ENCODE measurements at regions not wholly inside any gene's neighbourhood (a gene's known extent, or its start where the extent isn't known, plus 50 kb on each side); places are given as distances from the start of the nearest gene placed in this dataset.

- Histone ChIP-seq H3K27me3 (no peaks in the 10 kb centered on the region), H3K9me3 (peaks cover 0 to 12% (median 5%) of the 10 kb centered on the region in 3 donors), H3K27ac (no peak overlapping the region), H3K4me1 (no peaks in the 10 kb centered on the region), H3K4me3 (no peak overlapping the region), H3K36me3 (no peaks in the 10 kb centered on the region)
- TF ChIP-seq POLR2A (IDR thresholded peaks at IDR 0.05) (no peak), CTCF (IDR thresholded peaks at IDR 0.05) (no peak)
- intact Hi-C loops (cut with DNase I): no loop called here
- WGBS, 2 donors: 59 to 65% methylated on average over 3 of the region's 3 CpGs
- DNase-seq: no peak
These were observed 1209.4 kb downstream of the ROBO2 start for GRCh38 chr3:78249294-78249693.

- Histone ChIP-seq H3K27ac (no peak overlapping the region), H3K4me1 (no peaks in the 10 kb centered on the region), H3K9me3 (no peaks in the 10 kb centered on the region), H3K4me3 (no peak overlapping the region), H3K27me3 (no peaks in the 10 kb centered on the region), H3K36me3 (no peaks in the 10 kb centered on the region)
- no peak for TF ChIP-seq CTCF (IDR thresholded peaks at IDR 0.05)
- no peak for TF ChIP-seq POLR2A (IDR thresholded peaks at IDR 0.05)
- 90 to 94% methylated on average over 3 of the region's 3 CpGs for WGBS, 2 donors
- intact Hi-C loops (cut with DNase I): no loop called here
- DNase-seq: no peak
These were observed 1214.0 kb downstream of the ROBO2 start for GRCh38 chr3:78253860-78254259.

DNA sequence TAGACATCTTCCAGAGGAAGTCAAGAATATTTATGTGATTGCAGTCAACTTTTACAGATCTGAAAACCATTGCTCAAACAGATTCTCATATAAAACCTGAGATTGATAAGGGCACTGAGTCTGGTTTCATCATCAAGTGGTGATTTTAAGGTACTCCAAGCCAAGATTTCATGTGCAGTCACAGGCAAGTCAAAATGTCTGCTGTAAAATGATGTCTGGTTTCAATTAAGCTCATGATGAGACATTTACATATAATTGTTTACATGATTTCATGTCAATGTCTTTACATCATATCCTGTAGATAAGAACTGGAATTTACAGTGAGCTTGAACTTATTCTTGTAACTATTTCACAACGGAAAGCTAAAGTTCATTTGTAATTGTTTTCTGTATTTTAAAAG is 1215.5 kb downstream of the ROBO2 start:
- Histone ChIP-seq H3K4me1 (no peaks in the 10 kb centered on the region), H3K4me3 (no peak overlapping the region), H3K9me3 (no peaks in the 10 kb centered on the region), H3K27me3 (no peaks in the 10 kb centered on the region), H3K36me3 (no peaks in the 10 kb centered on the region), H3K27ac (no peak overlapping the region)
- no peak for DNase-seq
- intact Hi-C loops (cut with DNase I): no loop called here
- TF ChIP-seq POLR2A (IDR thresholded peaks at IDR 0.05) (no peak), CTCF (IDR thresholded peaks at IDR 0.05) (no peak)
- 29 to 67% methylated on average over 1 of the region's 1 CpG for WGBS, 2 donors

GRCh38 chr3:78256123-78256522 is 1216.2 kb downstream of the ROBO2 start:
- no peaks in the 10 kb centered on the region for H3K27me3 ChIP-seq
- H3K27ac ChIP-seq: no peak overlapping the region
- TF ChIP-seq CTCF (IDR thresholded peaks at IDR 0.05): no peak
- TF ChIP-seq POLR2A (IDR thresholded peaks at IDR 0.05): no peak
- intact Hi-C loops (cut with DNase I): no loop called here
- DNase-seq: no peak
- H3K4me1 ChIP-seq: no peaks in the 10 kb centered on the region
- no peaks in the 10 kb centered on the region for H3K9me3 ChIP-seq
- H3K36me3 ChIP-seq: no peaks in the 10 kb centered on the region
- no peak overlapping the region for H3K4me3 ChIP-seq
- WGBS, 2 donors: 59% methylated on average over 1 of the region's 1 CpG

- WGBS, 2 donors: 86 to 88% methylated on average over 3 of the region's 3 CpGs
- no peaks in the 10 kb centered on the region for H3K4me1 ChIP-seq
- H3K27me3 ChIP-seq: no peaks in the 10 kb centered on the region
- H3K36me3 ChIP-seq: no peaks in the 10 kb centered on the region
- intact Hi-C loops (cut with DNase I): no loop called here
- H3K9me3 ChIP-seq: no peaks in the 10 kb centered on the region
- H3K4me3 ChIP-seq: no peak overlapping the region
- TF ChIP-seq CTCF (IDR thresholded peaks at IDR 0.05) (no peak), POLR2A (IDR thresholded peaks at IDR 0.05) (no peak)
- DNase-seq: no peak
- no peak overlapping the region for H3K27ac ChIP-seq
These were observed 1218.1 kb downstream of the ROBO2 start for GRCh38 chr3:78257951-78258530.

Measured in esophagus squamous epithelium (tissue), 5 donors.